ENCODE measurements at regions not wholly inside any gene's neighbourhood (a gene's known extent, or its start where the extent isn't known, plus 50 kb on each side); places are given as distances from the start of the nearest gene placed in this dataset.

GRCh38 chr4:117777721-117778120 is 256.6 kb upstream of the NDST3 start:
- Mint-ChIP-seq H3K4me1 (ENCODE audit: low read depth) (no peaks in the 10 kb centered on the region), H3K27ac (no peak overlapping the region), H3K27me3 (ENCODE audit: low read depth) (no peaks in the 10 kb centered on the region), H3K4me3 (ENCODE audit: low read depth) (no peak overlapping the region), H3K36me3 (ENCODE audit: low read depth) (no peaks in the 10 kb centered on the region), H3K9me3 (no peaks in the 10 kb centered on the region)
- intact Hi-C loops (cut with micrococcal nuclease): no loop called here
- no peak for DNase-seq (ENCODE audit: low spot score)

DNA sequence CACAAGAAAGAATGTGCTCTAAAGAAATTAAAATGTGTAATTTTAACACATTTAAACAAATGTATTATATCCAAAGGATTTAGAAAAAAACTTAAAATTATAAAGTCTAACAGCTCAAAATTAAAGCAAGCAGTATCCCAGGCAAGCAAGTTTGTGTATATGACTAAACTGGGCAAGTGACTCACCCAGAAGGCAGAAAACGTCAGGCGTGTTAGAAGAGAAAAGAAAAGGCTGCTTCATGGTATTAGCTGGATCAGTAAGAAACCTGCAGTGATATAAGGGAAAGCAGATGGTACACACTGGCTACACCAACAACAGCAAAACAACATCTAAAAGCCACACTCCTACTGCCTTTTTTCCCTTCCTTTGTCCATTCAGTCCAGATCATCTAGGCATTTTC is 250.6 kb upstream of the NDST3 start:
- H3K9me3 Mint-ChIP-seq: no peaks in the 10 kb centered on the region
- H3K27ac Mint-ChIP-seq: no peak overlapping the region
- intact Hi-C loops (cut with micrococcal nuclease): no loop called here
- H3K27me3 Mint-ChIP-seq (ENCODE audit: low read depth): no peaks in the 10 kb centered on the region
- DNase-seq (ENCODE audit: low spot score): no peak
- H3K4me3 Mint-ChIP-seq (ENCODE audit: low read depth): no peak overlapping the region
- H3K4me1 Mint-ChIP-seq (ENCODE audit: low read depth): no peaks in the 10 kb centered on the region
- no peaks in the 10 kb centered on the region for H3K36me3 Mint-ChIP-seq (ENCODE audit: low read depth)

GRCh38 chr4:117784266-117784665 is 250.0 kb upstream of the NDST3 start:
- no peak for DNase-seq (ENCODE audit: low spot score)
- H3K9me3 Mint-ChIP-seq: no peaks in the 10 kb centered on the region
- no peak overlapping the region for H3K4me3 Mint-ChIP-seq (ENCODE audit: low read depth)
- intact Hi-C loops (cut with micrococcal nuclease): no loop called here
- no peak overlapping the region for H3K27ac Mint-ChIP-seq
- H3K4me1 Mint-ChIP-seq (ENCODE audit: low read depth): no peaks in the 10 kb centered on the region
- no peaks in the 10 kb centered on the region for H3K36me3 Mint-ChIP-seq (ENCODE audit: low read depth)
- no peaks in the 10 kb centered on the region for H3K27me3 Mint-ChIP-seq (ENCODE audit: low read depth)

GRCh38 chr4:117786566-117786965 is 247.7 kb upstream of the NDST3 start:
- Mint-ChIP-seq H3K4me3 (ENCODE audit: low read depth) (no peak overlapping the region), H3K27ac (no peak overlapping the region), H3K9me3 (no peaks in the 10 kb centered on the region), H3K27me3 (ENCODE audit: low read depth) (no peaks in the 10 kb centered on the region), H3K36me3 (ENCODE audit: low read depth) (no peaks in the 10 kb centered on the region), H3K4me1 (ENCODE audit: low read depth) (no peaks in the 10 kb centered on the region)
- intact Hi-C loops (cut with micrococcal nuclease): no loop called here
- no peak for DNase-seq (ENCODE audit: low spot score)

DNA sequence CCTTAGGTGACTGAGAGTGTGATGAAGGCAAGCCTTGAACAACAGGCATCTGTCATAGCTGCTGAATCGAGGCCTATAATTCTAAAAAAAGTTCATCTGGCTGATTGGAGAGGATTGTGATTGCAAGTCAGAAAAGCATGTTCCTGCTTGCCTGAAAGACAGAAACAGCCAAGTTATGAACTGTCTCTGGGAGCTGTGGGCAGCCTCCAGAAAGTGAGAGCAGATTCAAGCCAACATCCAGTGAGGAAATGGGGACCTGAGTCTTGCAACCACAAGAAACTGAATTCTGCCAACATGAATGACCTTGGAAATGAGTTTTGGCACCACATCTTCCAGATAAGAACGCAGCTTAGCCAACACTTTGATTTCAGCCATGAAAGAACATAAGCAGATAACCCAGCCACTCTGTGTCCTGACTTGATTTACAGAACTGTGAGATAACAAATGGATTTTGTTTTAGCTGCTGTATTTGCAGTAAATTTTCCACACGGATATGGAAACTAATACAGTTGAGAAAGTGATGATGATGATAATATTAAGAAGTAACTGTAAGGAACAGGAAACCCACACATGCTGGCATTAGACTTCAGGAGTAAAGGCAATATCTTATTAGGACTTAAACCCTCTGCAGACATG is 240.3 kb upstream of the NDST3 start:
- no peaks in the 10 kb centered on the region for H3K27me3 Mint-ChIP-seq (ENCODE audit: low read depth)
- no peak overlapping the region for H3K27ac Mint-ChIP-seq
- H3K36me3 Mint-ChIP-seq (ENCODE audit: low read depth): no peaks in the 10 kb centered on the region
- intact Hi-C loops (cut with micrococcal nuclease): no loop called here
- H3K9me3 Mint-ChIP-seq: no peaks in the 10 kb centered on the region
- H3K4me1 Mint-ChIP-seq (ENCODE audit: low read depth): no peaks in the 10 kb centered on the region
- no peak for DNase-seq (ENCODE audit: low spot score)
- H3K4me3 Mint-ChIP-seq (ENCODE audit: low read depth): no peak overlapping the region

DNA sequence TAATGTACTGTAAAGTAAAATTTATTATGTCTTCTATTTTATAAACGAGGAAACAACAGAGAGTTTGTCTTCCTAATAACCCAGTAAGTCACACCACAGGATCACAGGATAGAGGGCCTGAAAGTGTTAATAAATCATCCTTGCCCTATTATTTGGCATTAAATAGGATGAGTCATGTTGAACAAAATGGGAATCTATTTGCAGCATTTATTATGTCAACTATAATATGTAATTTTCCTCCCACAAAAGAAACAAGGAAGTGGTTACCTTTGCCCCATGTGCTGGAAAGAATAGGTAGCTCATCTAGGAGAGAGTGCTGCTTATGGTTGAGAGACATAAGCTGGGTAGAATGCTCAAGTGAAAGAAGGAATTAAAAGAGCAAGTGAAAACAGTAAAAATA is 237.6 kb upstream of the NDST3 start:
- intact Hi-C loops (cut with micrococcal nuclease): no loop called here
- Mint-ChIP-seq H3K4me1 (ENCODE audit: low read depth) (no peaks in the 10 kb centered on the region), H3K27me3 (ENCODE audit: low read depth) (no peaks in the 10 kb centered on the region), H3K4me3 (ENCODE audit: low read depth) (no peak overlapping the region), H3K27ac (no peak overlapping the region), H3K36me3 (ENCODE audit: low read depth) (no peaks in the 10 kb centered on the region), H3K9me3 (no peaks in the 10 kb centered on the region)
- no peak for DNase-seq (ENCODE audit: low spot score)

GRCh38 chr4:117800636-117801035 is 233.7 kb upstream of the NDST3 start:
- Mint-ChIP-seq H3K27ac (no peak overlapping the region), H3K4me1 (ENCODE audit: low read depth) (no peaks in the 10 kb centered on the region), H3K4me3 (ENCODE audit: low read depth) (no peak overlapping the region), H3K27me3 (ENCODE audit: low read depth) (no peaks in the 10 kb centered on the region), H3K36me3 (ENCODE audit: low read depth) (no peaks in the 10 kb centered on the region), H3K9me3 (no peaks in the 10 kb centered on the region)
- intact Hi-C loops (cut with micrococcal nuclease): no loop called here
- no peak for DNase-seq (ENCODE audit: low spot score)

GRCh38 chr4:117801756-117802155 is 232.5 kb upstream of the NDST3 start:
- H3K36me3 Mint-ChIP-seq (ENCODE audit: low read depth): no peaks in the 10 kb centered on the region
- H3K9me3 Mint-ChIP-seq: no peaks in the 10 kb centered on the region
- no peaks in the 10 kb centered on the region for H3K4me1 Mint-ChIP-seq (ENCODE audit: low read depth)
- H3K4me3 Mint-ChIP-seq (ENCODE audit: low read depth): no peak overlapping the region
- H3K27ac Mint-ChIP-seq: no peak overlapping the region
- H3K27me3 Mint-ChIP-seq (ENCODE audit: low read depth): no peaks in the 10 kb centered on the region
- intact Hi-C loops (cut with micrococcal nuclease): no loop called here
- no peak for DNase-seq (ENCODE audit: low spot score)

GRCh38 chr4:117811731-117812130 is 222.6 kb upstream of the NDST3 start:
- no peak overlapping the region for H3K4me3 Mint-ChIP-seq (ENCODE audit: low read depth)
- no peaks in the 10 kb centered on the region for H3K27me3 Mint-ChIP-seq (ENCODE audit: low read depth)
- no peaks in the 10 kb centered on the region for H3K9me3 Mint-ChIP-seq
- no peaks in the 10 kb centered on the region for H3K36me3 Mint-ChIP-seq (ENCODE audit: low read depth)
- DNase-seq (ENCODE audit: low spot score): no peak
- no peaks in the 10 kb centered on the region for H3K4me1 Mint-ChIP-seq (ENCODE audit: low read depth)
- intact Hi-C loops (cut with micrococcal nuclease): no loop called here
- H3K27ac Mint-ChIP-seq: no peak overlapping the region

DNA sequence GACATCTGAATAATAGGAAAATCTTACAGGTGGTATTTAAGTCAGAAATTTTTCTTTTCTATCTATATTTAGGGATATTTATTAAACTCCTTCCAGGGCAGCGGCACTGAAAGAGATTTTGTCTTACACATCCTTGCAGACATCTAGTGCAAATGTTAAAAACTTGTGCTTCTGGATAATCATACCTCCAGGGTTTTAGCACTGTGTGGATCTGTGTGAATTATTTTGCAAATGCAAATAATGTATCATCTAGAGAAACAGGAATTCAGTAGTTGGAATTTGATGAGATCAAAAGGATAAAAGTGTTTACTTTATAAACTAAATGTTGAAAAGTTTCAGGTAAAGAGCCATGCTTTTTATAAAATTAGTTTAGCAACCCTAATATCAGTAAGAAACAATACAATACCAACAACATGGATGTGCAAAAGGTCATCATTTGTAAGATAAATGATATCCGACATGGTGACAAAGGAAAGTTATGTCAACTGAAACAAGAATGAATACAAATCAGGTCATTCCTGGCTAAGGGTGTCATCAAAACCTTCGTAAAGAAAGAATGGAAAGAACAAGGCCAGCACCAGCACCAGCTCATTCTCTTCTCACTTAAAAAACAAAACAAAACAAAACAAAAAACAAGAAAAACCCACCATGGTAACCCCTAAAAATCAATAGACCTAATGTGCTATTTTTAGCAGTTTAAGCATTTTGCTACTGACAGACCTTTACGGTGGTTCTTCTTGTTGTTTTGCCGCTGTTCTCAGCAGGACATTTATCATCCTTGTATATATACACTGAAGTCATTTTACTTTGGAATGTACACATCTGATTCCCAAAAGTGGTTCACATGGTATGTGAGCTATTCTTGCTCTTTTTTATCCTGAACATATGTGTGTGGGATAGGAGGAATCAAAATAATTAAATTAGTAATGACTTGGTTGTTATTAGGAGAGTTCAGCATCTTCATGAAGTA is 219.7 kb upstream of the NDST3 start:
- H3K36me3 Mint-ChIP-seq (ENCODE audit: low read depth): no peaks in the 10 kb centered on the region
- intact Hi-C loops (cut with micrococcal nuclease): no loop called here
- H3K9me3 Mint-ChIP-seq: no peaks in the 10 kb centered on the region
- DNase-seq (ENCODE audit: low spot score): no peak
- H3K27me3 Mint-ChIP-seq (ENCODE audit: low read depth): peaks cover 1% of the 10 kb centered on the region
- H3K4me3 Mint-ChIP-seq (ENCODE audit: low read depth): no peak overlapping the region
- H3K27ac Mint-ChIP-seq: no peak overlapping the region
- H3K4me1 Mint-ChIP-seq (ENCODE audit: low read depth): peaks cover 4% of the 10 kb centered on the region

DNA sequence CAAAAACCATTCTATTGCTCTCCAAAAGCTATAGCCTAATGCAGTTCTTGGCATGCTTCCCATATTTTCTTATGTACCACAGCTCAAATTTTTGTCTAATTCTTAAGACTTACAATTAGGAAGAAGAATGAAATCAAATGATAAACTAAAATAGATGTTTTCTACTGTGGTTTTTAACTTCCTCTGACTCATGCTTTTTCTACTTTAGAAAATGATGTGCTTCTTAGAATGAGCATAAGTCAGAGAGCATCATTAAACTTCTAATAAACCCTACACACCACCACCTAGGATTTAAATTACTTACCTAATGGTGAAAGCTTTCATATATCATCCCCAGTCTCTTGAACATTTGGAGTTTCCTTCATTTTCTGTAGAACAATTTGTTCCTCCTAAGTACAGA is 217.0 kb upstream of the NDST3 start:
- H3K4me3 Mint-ChIP-seq (ENCODE audit: low read depth): no peak overlapping the region
- no peak for DNase-seq (ENCODE audit: low spot score)
- no peak overlapping the region for H3K27ac Mint-ChIP-seq
- intact Hi-C loops (cut with micrococcal nuclease): no loop called here
- H3K9me3 Mint-ChIP-seq: no peaks in the 10 kb centered on the region
- peaks cover 4% of the 10 kb centered on the region for H3K4me1 Mint-ChIP-seq (ENCODE audit: low read depth)
- no peaks in the 10 kb centered on the region for H3K36me3 Mint-ChIP-seq (ENCODE audit: low read depth)
- peaks cover 1% of the 10 kb centered on the region for H3K27me3 Mint-ChIP-seq (ENCODE audit: low read depth)

- intact Hi-C loops (cut with micrococcal nuclease): no loop called here
- H3K27ac Mint-ChIP-seq: no peak overlapping the region
- H3K4me1 Mint-ChIP-seq (ENCODE audit: low read depth): peaks cover 4% of the 10 kb centered on the region
Measured at GRCh38 chr4:117821834-117822233, 212.5 kb upstream of the NDST3 start.

GRCh38 chr4:117823388-117823787 is 210.9 kb upstream of the NDST3 start:
- DNase-seq (ENCODE audit: low spot score): no peak
- Mint-ChIP-seq H3K9me3 (no peaks in the 10 kb centered on the region), H3K36me3 (ENCODE audit: low read depth) (no peaks in the 10 kb centered on the region), H3K27ac (no peak overlapping the region), H3K4me3 (ENCODE audit: low read depth) (no peak overlapping the region), H3K27me3 (ENCODE audit: low read depth) (peaks cover under 1% of the 10 kb centered on the region), H3K4me1 (ENCODE audit: low read depth) (no peaks in the 10 kb centered on the region)
- intact Hi-C loops (cut with micrococcal nuclease): no loop called here

More at GRCh38 chr4:117821834-117822233, 212.5 kb upstream of the NDST3 start:
- Mint-ChIP-seq H3K4me3 (ENCODE audit: low read depth) (no peak overlapping the region), H3K9me3 (no peaks in the 10 kb centered on the region), H3K27me3 (ENCODE audit: low read depth) (peaks cover 1% of the 10 kb centered on the region), H3K36me3 (ENCODE audit: low read depth) (no peaks in the 10 kb centered on the region)
- no peak for DNase-seq (ENCODE audit: low spot score)

Measured in activated T-helper 2 cell treated with anti-CD3 and anti-CD28 coated beads, Interferon-gamma antibody, Interleukin-2, Interleukin-4, amounts not matched to agents 10 μg/mL and 5 μg/mL and 100 μg/mL, durations not matched to agents 14 hours and 24 hours and 36 hours (primary cell).